ENCODE measurements at regions not wholly inside any gene's neighbourhood (a gene's known extent, or its start where the extent isn't known, plus 50 kb on each side); places are given as distances from the start of the nearest gene placed in this dataset.
"Not testable (repeated sequence)": the region's sequence is repeated elsewhere in the genome, so short reads cannot be mapped to it uniquely, and the experiment has no call there.

DNA sequence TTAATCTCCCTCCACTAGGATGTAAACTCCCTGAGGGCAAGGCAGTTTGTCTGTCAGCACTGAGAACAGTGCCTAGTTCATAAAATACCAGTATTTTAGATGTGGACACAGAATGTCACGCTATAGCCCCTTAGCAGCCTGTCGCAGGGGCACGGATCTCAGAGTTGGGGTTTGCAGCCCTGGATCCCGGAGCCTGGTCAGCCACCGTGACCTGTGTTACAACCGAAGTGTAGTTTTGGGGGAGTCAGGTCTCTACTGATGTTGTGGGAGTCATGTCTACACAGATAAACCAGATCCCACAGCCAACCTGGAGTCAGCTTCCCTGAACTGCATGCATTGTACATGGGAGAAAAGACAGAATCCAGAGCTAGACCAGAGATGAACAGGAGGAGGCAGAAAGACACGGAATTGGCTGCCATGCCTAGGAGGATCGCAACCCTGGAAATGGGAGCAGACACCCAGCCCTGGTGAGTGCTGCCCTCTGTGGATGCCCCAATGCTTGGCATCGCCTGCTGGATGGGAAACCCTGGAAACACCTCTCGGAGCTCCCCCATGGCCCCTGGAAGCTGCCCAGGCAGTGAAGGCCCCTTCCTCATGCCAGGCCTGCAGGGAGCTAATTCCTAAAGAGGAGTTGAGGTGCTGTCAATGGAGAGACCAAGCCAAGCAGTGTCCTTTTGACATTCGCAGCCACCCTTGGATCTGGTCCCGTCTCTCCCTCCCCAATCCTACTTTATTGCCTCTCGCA lies 851.3 kb downstream of the TBC1D22A start:
- H3K27ac ChIP-seq: no peak overlapping the region
- TF ChIP-seq, protein P1, sequence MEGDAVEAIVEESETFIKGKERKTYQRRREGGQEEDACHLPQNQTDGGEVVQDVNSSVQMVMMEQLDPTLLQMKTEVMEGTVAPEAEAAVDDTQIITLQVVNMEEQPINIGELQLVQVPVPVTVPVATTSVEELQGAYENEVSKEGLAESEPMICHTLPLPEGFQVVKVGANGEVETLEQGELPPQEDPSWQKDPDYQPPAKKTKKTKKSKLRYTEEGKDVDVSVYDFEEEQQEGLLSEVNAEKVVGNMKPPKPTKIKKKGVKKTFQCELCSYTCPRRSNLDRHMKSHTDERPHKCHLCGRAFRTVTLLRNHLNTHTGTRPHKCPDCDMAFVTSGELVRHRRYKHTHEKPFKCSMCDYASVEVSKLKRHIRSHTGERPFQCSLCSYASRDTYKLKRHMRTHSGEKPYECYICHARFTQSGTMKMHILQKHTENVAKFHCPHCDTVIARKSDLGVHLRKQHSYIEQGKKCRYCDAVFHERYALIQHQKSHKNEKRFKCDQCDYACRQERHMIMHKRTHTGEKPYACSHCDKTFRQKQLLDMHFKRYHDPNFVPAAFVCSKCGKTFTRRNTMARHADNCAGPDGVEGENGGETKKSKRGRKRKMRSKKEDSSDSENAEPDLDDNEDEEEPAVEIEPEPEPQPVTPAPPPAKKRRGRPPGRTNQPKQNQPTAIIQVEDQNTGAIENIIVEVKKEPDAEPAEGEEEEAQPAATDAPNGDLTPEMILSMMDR (IDR thresholded peaks at IDR 0.05): no peak
- no peak for DNase-seq (ENCODE audit: low spot score in 2 of 2)
- H3K36me3 ChIP-seq: no peaks in the 10 kb centered on the region
- H3K4me1 ChIP-seq: no peaks in the 10 kb centered on the region
- 77 to 78% methylated on average over 13 of the region's 13 CpGs for WGBS, 2 donors
- no peak overlapping the region for H3K4me3 ChIP-seq
- H3K9me3 ChIP-seq: peaks cover 0 to 14% (median 0%) of the 10 kb centered on the region in 4 donors
- no peaks in the 10 kb centered on the region for H3K27me3 ChIP-seq

DNA sequence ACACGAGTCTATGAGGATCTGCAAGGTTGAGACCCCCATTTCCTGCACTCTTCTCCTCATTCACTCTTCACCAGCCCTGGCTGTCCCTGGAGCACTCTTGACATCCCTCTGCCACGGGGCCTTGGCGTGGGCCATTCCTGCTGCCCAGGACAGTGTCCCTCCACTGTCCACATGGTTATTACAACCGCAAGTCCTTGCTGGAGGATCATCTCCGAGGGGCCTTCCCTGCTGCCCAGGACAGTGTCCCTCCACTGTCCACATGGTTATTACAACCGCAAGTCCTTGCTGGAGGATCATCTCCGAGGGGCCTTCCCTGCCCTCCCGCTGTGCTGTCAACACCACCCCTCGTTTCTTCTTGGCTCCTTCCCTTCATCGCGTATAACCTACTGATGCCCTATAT lies 850.7 kb downstream of the TBC1D22A start:
- H3K4me3 ChIP-seq; H3K4me1 ChIP-seq; DNase-seq (ENCODE audit: low spot score in 2 of 2); H3K27ac ChIP-seq; H3K36me3 ChIP-seq; H3K27me3 ChIP-seq: not testable (repeated sequence)
- 67 to 83% methylated on average over 11 of the region's 11 CpGs for WGBS, 2 donors
- H3K9me3 ChIP-seq: peaks cover 0 to 15% (median 0%) of the 10 kb centered on the region in 4 donors

DNA sequence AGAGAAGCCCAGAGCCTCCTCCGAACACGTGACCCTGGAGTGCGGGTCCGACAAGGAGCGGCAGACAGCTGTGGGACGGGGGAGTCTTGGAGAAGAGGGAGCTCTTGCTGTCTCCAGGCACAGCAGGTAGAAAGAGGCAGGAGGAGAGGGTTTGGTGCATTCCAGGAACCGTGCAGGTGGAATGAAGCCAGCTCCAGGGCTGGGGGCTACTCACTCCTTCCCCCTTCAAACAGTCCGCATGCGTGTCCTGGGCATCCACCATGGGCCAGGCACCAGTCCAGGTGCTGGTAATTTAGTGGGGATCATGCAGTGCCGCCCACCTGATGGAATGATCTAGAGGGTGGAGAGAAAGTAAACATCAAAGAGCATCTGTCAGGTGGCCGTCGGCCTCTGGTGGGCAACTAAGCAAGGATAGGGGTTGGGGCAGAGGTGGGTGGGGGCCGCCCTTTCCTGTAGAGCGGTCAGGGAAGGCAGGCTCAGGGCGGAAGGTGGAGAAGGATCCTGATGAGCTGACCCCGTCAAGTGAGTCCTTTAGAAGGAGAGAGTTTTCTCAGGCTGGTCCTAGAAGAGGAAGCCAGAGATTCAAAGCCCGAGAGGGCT lies 850.0 kb downstream of the TBC1D22A start:
- Histone ChIP-seq H3K27ac (no peak overlapping the region), H3K27me3 (no peaks in the 10 kb centered on the region), H3K4me3 (no peak overlapping the region), H3K9me3 (peaks cover 0 to 15% (median 0%) of the 10 kb centered on the region in 4 donors), H3K4me1 (no peaks in the 10 kb centered on the region), H3K36me3 (no peaks in the 10 kb centered on the region)
- 72 to 83% methylated on average over 17 of the region's 17 CpGs for WGBS, 2 donors
- no peak for DNase-seq (ENCODE audit: low spot score in 2 of 2)
- TF ChIP-seq POLR2A (IDR thresholded peaks at IDR 0.05) (no peak), EP300 (IDR thresholded peaks at IDR 0.05) (no peak)
- TF ChIP-seq, protein P1 (IDR thresholded peaks at IDR 0.05): no peak

DNA sequence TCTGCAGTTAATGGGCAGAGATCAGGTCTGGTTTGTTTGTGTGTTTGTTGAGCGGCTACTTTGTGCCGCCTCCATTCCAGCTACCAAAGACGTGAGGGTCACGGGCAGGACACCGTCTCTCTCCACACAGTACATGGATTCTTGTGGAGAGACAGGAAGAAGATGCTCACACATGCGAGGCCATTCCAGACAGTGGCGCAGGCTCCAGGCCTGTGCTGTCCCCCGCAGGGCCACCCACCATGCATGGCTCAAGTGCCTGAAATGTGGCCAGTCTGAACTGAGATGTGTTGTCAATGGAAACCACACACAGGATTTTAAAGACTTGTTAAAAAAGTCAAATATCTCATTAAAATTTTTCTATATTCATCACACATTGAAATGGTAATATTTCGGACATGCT lies 848.3 kb downstream of the TBC1D22A start:
- 89 to 90% methylated on average over 9 of the region's 9 CpGs for WGBS, 2 donors

DNA sequence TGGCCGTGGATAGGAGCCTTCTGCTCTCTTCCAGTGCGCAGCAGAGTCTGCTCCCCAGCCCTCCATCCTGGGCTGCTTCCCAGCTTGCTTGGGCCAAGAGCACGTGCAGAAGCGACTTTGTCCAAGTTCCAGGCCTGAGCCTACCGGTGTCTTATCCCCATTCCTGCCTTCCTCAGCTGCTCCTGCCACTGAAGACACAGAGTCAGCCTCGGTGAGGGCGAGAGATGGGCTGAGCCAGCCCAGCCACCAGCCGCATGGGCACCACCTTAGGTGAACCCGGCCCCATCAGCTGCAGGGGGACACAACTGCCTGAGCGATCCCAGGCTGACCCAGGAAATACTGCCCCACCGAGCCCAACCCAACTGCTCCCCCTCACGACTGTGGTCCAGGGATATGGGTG lies 847.8 kb downstream of the TBC1D22A start:
- no peaks in the 10 kb centered on the region for H3K4me1 ChIP-seq
- WGBS, 2 donors: 91 to 92% methylated on average over 8 to 11 of the region's 12 CpGs
- H3K27me3 ChIP-seq: no peaks in the 10 kb centered on the region
- peaks cover 0 to 15% (median 0%) of the 10 kb centered on the region in 4 donors for H3K9me3 ChIP-seq
- H3K36me3 ChIP-seq: no peaks in the 10 kb centered on the region
- H3K27ac ChIP-seq: no peak overlapping the region
- H3K4me3 ChIP-seq: no peak overlapping the region
- DNase-seq (ENCODE audit: low spot score in 2 of 2): no peak
- TF ChIP-seq EP300 (IDR thresholded peaks at IDR 0.05) (no peak), POLR2A (IDR thresholded peaks at IDR 0.05) (no peak)
- TF ChIP-seq, protein P1 (IDR thresholded peaks at IDR 0.05): no peak

More for the DNA sequence above, 848.3 kb downstream of the TBC1D22A start:
- DNase-seq (ENCODE audit: low spot score in 2 of 2): no peak
- Histone ChIP-seq H3K4me3 (no peak overlapping the region), H3K27ac (no peak overlapping the region), H3K27me3 (no peaks in the 10 kb centered on the region), H3K36me3 (no peaks in the 10 kb centered on the region), H3K4me1 (no peaks in the 10 kb centered on the region), H3K9me3 (peaks cover 0 to 15% (median 0%) of the 10 kb centered on the region in 4 donors)
- TF ChIP-seq, protein P1 (IDR thresholded peaks at IDR 0.05): no peak
- no peak for TF ChIP-seq EP300 (IDR thresholded peaks at IDR 0.05)
- no peak for TF ChIP-seq POLR2A (IDR thresholded peaks at IDR 0.05)

Measured in tibial nerve (tissue), 4 donors.